ENCODE measurements at regions not wholly inside any gene's neighbourhood (a gene's known extent, or its start where the extent isn't known, plus 50 kb on each side); places are given as distances from the start of the nearest gene placed in this dataset.
A peak's percentile ranks its signal among the peaks of the same experiment; 100 is the strongest.

- Mint-ChIP-seq H3K9me3 (peaks cover 0 to 17% (median 4%) of the 10 kb centered on the region in 7 donors), H3K36me3 (no peaks in the 10 kb centered on the region), H3K4me1 (no peaks in the 10 kb centered on the region), H3K4me3 (peak overlapping the region in 1 of 8 donors; percentile 6), H3K27ac (no peak overlapping the region), H3K27me3 (no peaks in the 10 kb centered on the region)
- ATAC-seq (ENCODE audit: low read depth in 2 of 2) (no peak), DNase-seq (no peak)
Measured at GRCh38 chr11:15704556-15704955, 589.8 kb downstream of the INSC start.

GRCh38 chr11:15705891-15706290 is 591.2 kb downstream of the INSC start:
- Mint-ChIP-seq H3K27ac (peak overlapping the region in 1 of 6 donors; percentile 33), H3K9me3 (peaks cover 0 to 13% (median 4%) of the 10 kb centered on the region in 7 donors), H3K27me3 (no peaks in the 10 kb centered on the region), H3K4me3 (no peak overlapping the region), H3K4me1 (no peaks in the 10 kb centered on the region), H3K36me3 (no peaks in the 10 kb centered on the region)
- no peak for ATAC-seq (ENCODE audit: low read depth in 2 of 2)
- no peak for DNase-seq

GRCh38 chr11:15707194-15707593 is 592.5 kb downstream of the INSC start:
- Mint-ChIP-seq H3K4me3 (no peak overlapping the region), H3K9me3 (peaks cover 0 to 7% (median 4%) of the 10 kb centered on the region in 7 donors), H3K36me3 (no peaks in the 10 kb centered on the region), H3K27ac (no peak overlapping the region), H3K27me3 (no peaks in the 10 kb centered on the region), H3K4me1 (no peaks in the 10 kb centered on the region)
- ATAC-seq (ENCODE audit: low read depth in 2 of 2) (no peak), DNase-seq (no peak)

GRCh38 chr11:15707971-15708370 is 593.2 kb downstream of the INSC start:
- H3K4me1 Mint-ChIP-seq: no peaks in the 10 kb centered on the region
- ATAC-seq (ENCODE audit: low read depth in 2 of 2): no peak
- no peaks in the 10 kb centered on the region for H3K36me3 Mint-ChIP-seq
- no peaks in the 10 kb centered on the region for H3K27me3 Mint-ChIP-seq
- peaks cover 0 to 7% (median 4%) of the 10 kb centered on the region in 7 donors for H3K9me3 Mint-ChIP-seq
- no peak for DNase-seq
- H3K27ac Mint-ChIP-seq: no peak overlapping the region
- H3K4me3 Mint-ChIP-seq: no peak overlapping the region

- H3K36me3 Mint-ChIP-seq: no peaks in the 10 kb centered on the region
- no peak for ATAC-seq (ENCODE audit: low read depth in 2 of 2)
- H3K9me3 Mint-ChIP-seq: peaks cover 0 to 9% (median 4%) of the 10 kb centered on the region in 7 donors
- H3K27ac Mint-ChIP-seq: peak overlapping the region in 1 of 6 donors; percentile 13
- no peak overlapping the region for H3K4me3 Mint-ChIP-seq
- no peaks in the 10 kb centered on the region for H3K4me1 Mint-ChIP-seq
- no peak for DNase-seq
- H3K27me3 Mint-ChIP-seq: no peaks in the 10 kb centered on the region
Measured at GRCh38 chr11:15710580-15711275, 596.0 kb downstream of the INSC start.

- no peak overlapping the region for H3K4me3 Mint-ChIP-seq
- no peaks in the 10 kb centered on the region for H3K36me3 Mint-ChIP-seq
- H3K27ac Mint-ChIP-seq: no peak overlapping the region
- peaks cover 0 to 9% (median 4%) of the 10 kb centered on the region in 7 donors for H3K9me3 Mint-ChIP-seq
- ATAC-seq (ENCODE audit: low read depth in 2 of 2) (no peak), DNase-seq (no peak)
- no peaks in the 10 kb centered on the region for H3K27me3 Mint-ChIP-seq
- H3K4me1 Mint-ChIP-seq: no peaks in the 10 kb centered on the region
Measured at GRCh38 chr11:15711311-15711710, 596.6 kb downstream of the INSC start.

- Mint-ChIP-seq H3K27ac (no peak overlapping the region), H3K4me3 (no peak overlapping the region), H3K9me3 (peaks cover 0 to 9% (median 0%) of the 10 kb centered on the region in 7 donors), H3K27me3 (peaks cover 0 to 13% (median 7%) of the 10 kb centered on the region in 3 donors), H3K4me1 (no peaks in the 10 kb centered on the region), H3K36me3 (no peaks in the 10 kb centered on the region)
- DNase-seq: no peak
- ATAC-seq (ENCODE audit: low read depth in 2 of 2): no peak
Measured at GRCh38 chr11:15714641-15715399, 600.1 kb downstream of the INSC start.

- DNase-seq: no peak
- no peak overlapping the region for H3K27ac Mint-ChIP-seq
- H3K4me3 Mint-ChIP-seq: no peak overlapping the region
Measured at GRCh38 chr11:15716550-15716949, 601.8 kb downstream of the INSC start.

GRCh38 chr11:15720460-15720859 is 605.7 kb downstream of the INSC start:
- Mint-ChIP-seq H3K4me1 (no peaks in the 10 kb centered on the region), H3K27me3 (peaks cover 0 to 17% (median 7%) of the 10 kb centered on the region in 3 donors), H3K36me3 (no peaks in the 10 kb centered on the region), H3K9me3 (peaks cover 0 to 4% (median 0%) of the 10 kb centered on the region in 7 donors), H3K4me3 (no peak overlapping the region), H3K27ac (no peak overlapping the region)
- ATAC-seq (ENCODE audit: low read depth in 2 of 2) (no peak), DNase-seq (no peak)

More at GRCh38 chr11:15716550-15716949, 601.8 kb downstream of the INSC start:
- ATAC-seq (ENCODE audit: low read depth in 2 of 2): no peak
- H3K9me3 Mint-ChIP-seq: peaks cover 0 to 9% (median 3%) of the 10 kb centered on the region in 7 donors
- H3K36me3 Mint-ChIP-seq: no peaks in the 10 kb centered on the region
- H3K27me3 Mint-ChIP-seq: peaks cover 0 to 17% (median 7%) of the 10 kb centered on the region in 3 donors
- H3K4me1 Mint-ChIP-seq: no peaks in the 10 kb centered on the region

- ATAC-seq (ENCODE audit: low read depth in 2 of 2) (no peak), DNase-seq (no peak)
- no peaks in the 10 kb centered on the region for H3K4me1 Mint-ChIP-seq
- no peak overlapping the region for H3K27ac Mint-ChIP-seq
- peaks cover 0 to 4% (median 0%) of the 10 kb centered on the region in 7 donors for H3K9me3 Mint-ChIP-seq
- peaks cover 0 to 4% (median under 1%) of the 10 kb centered on the region in 3 donors for H3K27me3 Mint-ChIP-seq
- H3K36me3 Mint-ChIP-seq: no peaks in the 10 kb centered on the region
- no peak overlapping the region for H3K4me3 Mint-ChIP-seq
Measured at GRCh38 chr11:15723966-15724365, 609.2 kb downstream of the INSC start.

- DNase-seq: no peak
- H3K4me1 Mint-ChIP-seq: no peaks in the 10 kb centered on the region
- H3K27ac Mint-ChIP-seq: no peak overlapping the region
- H3K4me3 Mint-ChIP-seq: no peak overlapping the region
- no peaks in the 10 kb centered on the region for H3K36me3 Mint-ChIP-seq
- peaks cover 0 to 4% (median 0%) of the 10 kb centered on the region in 3 donors for H3K27me3 Mint-ChIP-seq
- ATAC-seq (ENCODE audit: low read depth in 2 of 2): no peak
- H3K9me3 Mint-ChIP-seq: peaks cover 0 to 4% (median 0%) of the 10 kb centered on the region in 7 donors
Measured at GRCh38 chr11:15724601-15725000, 609.9 kb downstream of the INSC start.

GRCh38 chr11:15725246-15725645 is 610.5 kb downstream of the INSC start:
- Mint-ChIP-seq H3K27ac (no peak overlapping the region), H3K9me3 (peaks cover 0 to 4% (median 0%) of the 10 kb centered on the region in 7 donors), H3K4me1 (no peaks in the 10 kb centered on the region), H3K36me3 (no peaks in the 10 kb centered on the region), H3K27me3 (peaks cover 0 to 4% (median 0%) of the 10 kb centered on the region in 3 donors), H3K4me3 (no peak overlapping the region)
- ATAC-seq (ENCODE audit: low read depth in 2 of 2) (no peak), DNase-seq (no peak)

GRCh38 chr11:15726221-15726746 is 611.6 kb downstream of the INSC start:
- ATAC-seq (ENCODE audit: low read depth in 2 of 2) (no peak), DNase-seq (no peak)
- no peak overlapping the region for H3K4me3 Mint-ChIP-seq
- H3K9me3 Mint-ChIP-seq: peaks cover 0 to 4% (median 0%) of the 10 kb centered on the region in 7 donors
- no peaks in the 10 kb centered on the region for H3K36me3 Mint-ChIP-seq
- H3K27me3 Mint-ChIP-seq: no peaks in the 10 kb centered on the region
- H3K27ac Mint-ChIP-seq: no peak overlapping the region
- no peaks in the 10 kb centered on the region for H3K4me1 Mint-ChIP-seq
